ENCODE measurements at regions not wholly inside any gene's neighbourhood (a gene's known extent, or its start where the extent isn't known, plus 50 kb on each side); places are given as distances from the start of the nearest gene placed in this dataset.

DNA sequence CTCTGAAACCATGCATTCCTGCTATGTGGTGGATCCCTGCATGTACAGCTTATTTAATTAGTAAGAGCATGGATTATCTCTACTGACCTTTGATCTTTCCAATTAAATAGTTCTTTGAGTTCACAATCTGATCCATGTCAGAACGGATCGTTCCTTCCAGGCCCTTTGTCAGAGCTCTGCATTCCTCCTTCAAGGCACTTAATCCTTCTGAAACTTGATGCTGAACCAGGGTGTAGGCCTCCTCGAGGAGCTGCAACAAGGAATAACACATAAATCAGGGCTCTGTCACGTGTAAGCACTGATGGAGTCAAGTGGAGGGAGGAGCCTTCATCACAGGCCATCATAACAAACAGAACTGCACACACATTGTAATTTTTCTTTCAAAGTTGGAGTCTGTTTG, 68.4 kb upstream of the EDEM3 start:
- Histone ChIP-seq H3K36me3 (no peaks in the 10 kb centered on the region), H3K4me3 (no peak overlapping the region), H3K27me3 (no peaks in the 10 kb centered on the region), H3K27ac (peak overlapping the region; percentile 9 to 72 (median 48)), H3K4me1 (peaks cover 15 to 60% (median 20%) of the 10 kb centered on the region in 4 donors), H3K9me3 (no peaks in the 10 kb centered on the region)
- 72 to 80% methylated on average over 2 to 4 of the region's 4 CpGs for WGBS, 2 donors (ENCODE audit: low coverage in 1 of 2)
- DNase-seq: no peak
- in situ Hi-C loops (cut with MboI; ENCODE audit: low pct_ligation_motif_present in 1 of 4, low pct_unique_long_range_greater_than_20kb in 1 of 4, low sequenced_read_pairs in 3 of 4): loop anchor here (25.0 kb wide), 2 partner anchors 339 to 864 kb away; partner anchors contain the start of genes SWT1 (in 3 of the 4) and TRMT1L (in 3 of the 4)
- intact Hi-C loops (cut with DNase I; ENCODE audit: low total_unique reads): no loop called here
- TF ChIP-seq, protein P1, sequence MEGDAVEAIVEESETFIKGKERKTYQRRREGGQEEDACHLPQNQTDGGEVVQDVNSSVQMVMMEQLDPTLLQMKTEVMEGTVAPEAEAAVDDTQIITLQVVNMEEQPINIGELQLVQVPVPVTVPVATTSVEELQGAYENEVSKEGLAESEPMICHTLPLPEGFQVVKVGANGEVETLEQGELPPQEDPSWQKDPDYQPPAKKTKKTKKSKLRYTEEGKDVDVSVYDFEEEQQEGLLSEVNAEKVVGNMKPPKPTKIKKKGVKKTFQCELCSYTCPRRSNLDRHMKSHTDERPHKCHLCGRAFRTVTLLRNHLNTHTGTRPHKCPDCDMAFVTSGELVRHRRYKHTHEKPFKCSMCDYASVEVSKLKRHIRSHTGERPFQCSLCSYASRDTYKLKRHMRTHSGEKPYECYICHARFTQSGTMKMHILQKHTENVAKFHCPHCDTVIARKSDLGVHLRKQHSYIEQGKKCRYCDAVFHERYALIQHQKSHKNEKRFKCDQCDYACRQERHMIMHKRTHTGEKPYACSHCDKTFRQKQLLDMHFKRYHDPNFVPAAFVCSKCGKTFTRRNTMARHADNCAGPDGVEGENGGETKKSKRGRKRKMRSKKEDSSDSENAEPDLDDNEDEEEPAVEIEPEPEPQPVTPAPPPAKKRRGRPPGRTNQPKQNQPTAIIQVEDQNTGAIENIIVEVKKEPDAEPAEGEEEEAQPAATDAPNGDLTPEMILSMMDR (IDR thresholded peaks at IDR 0.05): no peak
- peak; percentile 47 to 66 (median 54) for TF ChIP-seq POLR2AphosphoS5 (IDR thresholded peaks at IDR 0.05)

DNA sequence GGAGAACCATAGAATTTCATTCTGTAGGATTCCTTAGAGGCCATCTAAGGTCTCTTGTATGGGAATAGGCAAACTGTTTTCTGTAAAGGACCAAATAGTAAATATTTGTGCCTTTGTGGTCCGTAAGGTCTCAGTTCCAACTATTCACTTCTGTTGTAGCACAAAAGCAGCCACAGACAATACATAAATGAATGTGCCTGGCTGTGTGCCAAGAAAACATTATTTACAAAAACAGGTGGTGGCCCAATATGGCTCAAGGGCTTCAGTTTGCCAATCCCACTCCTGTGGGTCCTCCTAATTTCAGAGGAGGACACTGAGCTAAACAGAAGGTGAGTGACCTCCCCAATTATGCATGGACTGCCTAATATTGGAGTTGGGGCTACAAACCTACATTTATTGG, 67.6 kb upstream of the EDEM3 start:
- in situ Hi-C loops (cut with MboI; ENCODE audit: low pct_ligation_motif_present in 1 of 4, low pct_unique_long_range_greater_than_20kb in 1 of 4, low sequenced_read_pairs in 3 of 4): loop anchor here (25.0 kb wide), 2 partner anchors 340 to 865 kb away; partner anchors contain the start of genes SWT1 (in 3 of the 4) and TRMT1L (in 3 of the 4)

DNA sequence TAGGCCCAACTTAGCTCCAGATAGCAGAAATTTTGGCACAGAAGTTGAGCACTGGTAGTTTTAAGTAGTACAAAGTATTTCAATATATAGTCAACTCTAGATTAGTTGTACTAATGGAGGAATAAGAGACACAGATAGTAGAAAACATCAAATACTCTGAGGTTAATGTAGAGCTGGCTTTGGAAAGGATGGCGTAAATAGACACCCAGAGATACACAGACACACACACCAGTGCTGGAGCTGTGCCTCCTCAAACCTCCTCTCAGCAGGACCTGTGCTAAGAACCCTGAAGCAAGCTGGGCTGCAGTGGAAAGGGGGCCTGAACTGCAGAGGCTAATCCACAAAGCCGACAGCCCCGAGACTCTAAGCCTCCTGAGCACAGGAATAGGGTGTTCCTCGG, 67.0 kb upstream of the EDEM3 start:
- intact Hi-C loops (cut with DNase I; ENCODE audit: low total_unique reads) (no loop called here), in situ Hi-C loops (cut with MboI; ENCODE audit: low pct_ligation_motif_present in 1 of 4, low pct_unique_long_range_greater_than_20kb in 1 of 4, low sequenced_read_pairs in 3 of 4) (loop anchor here (25.0 kb wide), 2 partner anchors 341 to 866 kb away; partner anchors contain the start of genes SWT1 (in 3 of the 4) and TRMT1L (in 3 of the 4))
- no peaks in the 10 kb centered on the region for H3K36me3 ChIP-seq

More for the DNA sequence above, 67.6 kb upstream of the EDEM3 start:
- Histone ChIP-seq H3K27me3 (no peaks in the 10 kb centered on the region), H3K4me3 (no peak overlapping the region), H3K27ac (peak overlapping the region; percentile 9 to 72 (median 38)), H3K4me1 (peaks cover 15 to 59% (median 20%) of the 10 kb centered on the region in 4 donors), H3K36me3 (no peaks in the 10 kb centered on the region), H3K9me3 (no peaks in the 10 kb centered on the region)
- no peak for DNase-seq
- intact Hi-C loops (cut with DNase I; ENCODE audit: low total_unique reads): no loop called here
- WGBS, 2 donors (ENCODE audit: low coverage in 1 of 2): 62% methylated on average over 1 of the region's 1 CpG; no CpG with 5 or more reads in 1 of the 2 donors
- TF ChIP-seq POLR2A (IDR thresholded peaks at IDR 0.05): no peak
- no peak for TF ChIP-seq POLR2AphosphoS5 (IDR thresholded peaks at IDR 0.05)
- TF ChIP-seq, protein P1 (IDR thresholded peaks at IDR 0.05): no peak
- no peak for TF ChIP-seq EP300 (IDR thresholded peaks at IDR 0.05; ENCODE audit: low read depth)

DNA sequence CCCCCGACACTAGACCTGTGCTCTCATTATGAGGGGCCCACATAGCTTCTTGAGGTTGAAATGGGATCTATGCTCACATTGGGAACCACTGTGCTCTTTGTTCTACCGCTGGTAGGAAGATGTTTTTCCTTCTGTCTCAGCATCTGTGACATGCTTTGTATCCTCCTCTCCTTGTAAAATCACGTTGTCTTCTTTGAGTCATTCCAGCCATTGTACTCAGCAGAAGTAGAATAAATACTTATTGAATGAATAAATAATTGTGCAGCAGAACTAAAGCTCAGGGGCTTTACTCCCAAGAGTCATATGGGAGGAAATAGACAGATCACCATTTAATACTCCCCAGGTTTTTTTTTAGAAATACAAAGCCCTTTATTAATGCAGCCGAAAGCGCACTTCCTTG, 66.3 kb upstream of the EDEM3 start:
- H3K36me3 ChIP-seq: no peaks in the 10 kb centered on the region
- in situ Hi-C loops (cut with MboI; ENCODE audit: low pct_ligation_motif_present in 1 of 4, low pct_unique_long_range_greater_than_20kb in 1 of 4, low sequenced_read_pairs in 3 of 4): loop anchor here (25.0 kb wide), 2 partner anchors 341 to 866 kb away; partner anchors contain the start of genes SWT1 (in 3 of the 4) and TRMT1L (in 3 of the 4)
- intact Hi-C loops (cut with DNase I; ENCODE audit: low total_unique reads): no loop called here

More for the DNA sequence above, 67.0 kb upstream of the EDEM3 start:
- Histone ChIP-seq H3K4me3 (no peak overlapping the region), H3K9me3 (no peaks in the 10 kb centered on the region), H3K4me1 (peaks cover 15 to 55% (median 20%) of the 10 kb centered on the region in 4 donors), H3K27ac (peak overlapping the region in 2 of 4 donors; percentile 18 to 72), H3K27me3 (no peaks in the 10 kb centered on the region)
- no peak for TF ChIP-seq POLR2A (IDR thresholded peaks at IDR 0.05)
- no peak for TF ChIP-seq POLR2AphosphoS5 (IDR thresholded peaks at IDR 0.05)
- TF ChIP-seq, protein P1 (IDR thresholded peaks at IDR 0.05): no peak
- no peak for TF ChIP-seq EP300 (IDR thresholded peaks at IDR 0.05; ENCODE audit: low read depth)
- WGBS, 2 donors (ENCODE audit: low coverage in 1 of 2): 83 to 95% methylated on average over 1 to 4 of the region's 4 CpGs
- no peak for DNase-seq

More for the DNA sequence above, 66.3 kb upstream of the EDEM3 start:
- H3K9me3 ChIP-seq: no peaks in the 10 kb centered on the region
- 73 to 76% methylated on average over 5 of the region's 5 CpGs for WGBS, 2 donors (ENCODE audit: low coverage in 1 of 2)
- no peaks in the 10 kb centered on the region for H3K27me3 ChIP-seq
- peaks cover 15 to 49% (median 18%) of the 10 kb centered on the region in 4 donors for H3K4me1 ChIP-seq
- no peak for DNase-seq
- H3K4me3 ChIP-seq: no peak overlapping the region
- H3K27ac ChIP-seq: peak overlapping the region in 1 of 4 donors; percentile 18
- TF ChIP-seq, protein P1 (IDR thresholded peaks at IDR 0.05): no peak
- TF ChIP-seq POLR2AphosphoS5 (IDR thresholded peaks at IDR 0.05): peak in 1 of 3 donors; percentile 9
